ENCODE measurements at regions not wholly inside any gene's neighbourhood (a gene's known extent, or its start where the extent isn't known, plus 50 kb on each side); places are given as distances from the start of the nearest gene placed in this dataset.

DNA sequence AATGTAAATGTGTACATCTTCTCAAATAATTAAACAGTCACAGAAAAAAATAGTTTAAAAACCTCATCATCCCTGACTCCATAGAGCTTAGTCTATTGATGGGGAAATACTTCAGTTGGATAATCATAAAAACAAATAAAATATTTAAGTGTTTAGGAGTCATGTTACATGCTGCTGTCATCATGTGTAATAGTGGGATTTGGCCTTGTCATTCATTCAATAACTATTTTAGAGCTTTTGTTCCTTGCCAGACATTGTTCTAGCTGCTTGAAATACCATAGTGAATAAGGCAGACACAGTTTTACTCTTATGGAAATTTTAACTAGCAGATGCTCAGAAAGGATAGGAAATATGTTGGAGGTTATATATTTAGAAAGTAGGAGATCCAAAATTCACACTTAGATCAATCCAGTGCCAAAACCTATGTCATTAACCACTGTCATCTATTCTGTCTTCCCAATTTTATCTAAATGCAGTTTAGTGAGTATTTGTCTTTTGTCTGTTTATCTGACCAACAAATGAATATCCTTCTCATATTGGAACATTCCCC is 324.7 kb downstream of the CASP12 start:
- TF ChIP-seq, protein P1, sequence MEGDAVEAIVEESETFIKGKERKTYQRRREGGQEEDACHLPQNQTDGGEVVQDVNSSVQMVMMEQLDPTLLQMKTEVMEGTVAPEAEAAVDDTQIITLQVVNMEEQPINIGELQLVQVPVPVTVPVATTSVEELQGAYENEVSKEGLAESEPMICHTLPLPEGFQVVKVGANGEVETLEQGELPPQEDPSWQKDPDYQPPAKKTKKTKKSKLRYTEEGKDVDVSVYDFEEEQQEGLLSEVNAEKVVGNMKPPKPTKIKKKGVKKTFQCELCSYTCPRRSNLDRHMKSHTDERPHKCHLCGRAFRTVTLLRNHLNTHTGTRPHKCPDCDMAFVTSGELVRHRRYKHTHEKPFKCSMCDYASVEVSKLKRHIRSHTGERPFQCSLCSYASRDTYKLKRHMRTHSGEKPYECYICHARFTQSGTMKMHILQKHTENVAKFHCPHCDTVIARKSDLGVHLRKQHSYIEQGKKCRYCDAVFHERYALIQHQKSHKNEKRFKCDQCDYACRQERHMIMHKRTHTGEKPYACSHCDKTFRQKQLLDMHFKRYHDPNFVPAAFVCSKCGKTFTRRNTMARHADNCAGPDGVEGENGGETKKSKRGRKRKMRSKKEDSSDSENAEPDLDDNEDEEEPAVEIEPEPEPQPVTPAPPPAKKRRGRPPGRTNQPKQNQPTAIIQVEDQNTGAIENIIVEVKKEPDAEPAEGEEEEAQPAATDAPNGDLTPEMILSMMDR (IDR thresholded peaks at IDR 0.05): no peak
- DNase-seq: no peak
- H3K27ac ChIP-seq: no peak overlapping the region
- H3K4me3 ChIP-seq: no peak overlapping the region
- intact Hi-C loops (cut with DNase I): no loop called here
- no peaks in the 10 kb centered on the region for H3K27me3 ChIP-seq (ENCODE audit: insufficient read depth in 3 of 3, low read length in 2 of 3)
- no peaks in the 10 kb centered on the region for H3K36me3 ChIP-seq (ENCODE audit: insufficient read depth in 1 of 2, low read depth in 1 of 2)
- H3K4me1 ChIP-seq: no peaks in the 10 kb centered on the region
- no peak for ATAC-seq
- peaks cover 5% of the 10 kb centered on the region for H3K9me3 ChIP-seq

DNA sequence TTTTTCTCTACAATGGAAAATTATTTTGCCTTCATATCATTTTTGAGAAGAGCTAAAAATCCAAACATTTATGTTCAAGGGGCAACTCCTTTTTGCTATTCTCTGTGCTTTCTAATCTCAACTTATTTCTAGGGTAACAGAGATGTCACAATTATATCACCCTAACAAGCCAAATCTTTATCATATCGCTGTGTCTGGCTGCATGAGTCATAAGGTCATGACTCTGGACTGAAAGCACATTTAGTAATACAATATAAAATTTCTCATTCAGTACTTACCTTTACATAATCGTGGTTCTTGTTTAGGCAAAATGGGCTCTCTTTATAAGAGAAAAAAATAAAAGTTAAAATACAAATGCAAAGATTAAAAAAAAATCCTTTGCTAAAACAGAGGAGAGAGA is 326.0 kb downstream of the CASP12 start:
- H3K27ac ChIP-seq: no peak overlapping the region
- 66 to 72% (median 68%) methylated on average over 2 of the region's 2 CpGs for WGBS, 3 donors
- H3K36me3 ChIP-seq (ENCODE audit: insufficient read depth in 1 of 2, low read depth in 1 of 2): no peaks in the 10 kb centered on the region
- intact Hi-C loops (cut with DNase I): no loop called here
- no peaks in the 10 kb centered on the region for H3K27me3 ChIP-seq (ENCODE audit: insufficient read depth in 3 of 3, low read length in 2 of 3)
- H3K4me3 ChIP-seq: no peak overlapping the region
- no peaks in the 10 kb centered on the region for H3K4me1 ChIP-seq
- TF ChIP-seq, protein P1 (IDR thresholded peaks at IDR 0.05): no peak
- ATAC-seq: no peak
- no peaks in the 10 kb centered on the region for H3K9me3 ChIP-seq
- no peak for DNase-seq

- TF ChIP-seq, protein P1 (IDR thresholded peaks at IDR 0.05): no peak
- peaks cover 2% of the 10 kb centered on the region for H3K9me3 ChIP-seq
- intact Hi-C loops (cut with DNase I): no loop called here
- H3K4me1 ChIP-seq: no peaks in the 10 kb centered on the region
- no peak for ATAC-seq
- no peak for DNase-seq
- 69 to 89% (median 80%) methylated on average over 4 of the region's 4 CpGs for WGBS, 3 donors
- no peaks in the 10 kb centered on the region for H3K36me3 ChIP-seq (ENCODE audit: insufficient read depth in 1 of 2, low read depth in 1 of 2)
- no peak overlapping the region for H3K4me3 ChIP-seq
- no peak overlapping the region for H3K27ac ChIP-seq
- no peaks in the 10 kb centered on the region for H3K27me3 ChIP-seq (ENCODE audit: insufficient read depth in 3 of 3, low read length in 2 of 3)
Measured at GRCh38 chr11:104570078-104570701, 328.1 kb downstream of the CASP12 start.

GRCh38 chr11:104565583-104565961 is 332.7 kb downstream of the CASP12 start:
- Histone ChIP-seq H3K4me1 (no peaks in the 10 kb centered on the region), H3K36me3 (ENCODE audit: insufficient read depth in 1 of 2, low read depth in 1 of 2) (no peaks in the 10 kb centered on the region), H3K4me3 (no peak overlapping the region), H3K9me3 (peaks cover 4% of the 10 kb centered on the region), H3K27ac (no peak overlapping the region), H3K27me3 (ENCODE audit: insufficient read depth in 3 of 3, low read length in 2 of 3) (no peaks in the 10 kb centered on the region)
- intact Hi-C loops (cut with DNase I): no loop called here
- WGBS, 3 donors: 28 to 61% (median 44%) methylated on average over 1 of the region's 1 CpG
- DNase-seq (no peak), ATAC-seq (no peak)
- TF ChIP-seq, protein P1 (IDR thresholded peaks at IDR 0.05): no peak
